ENCODE measurements at regions not wholly inside any gene's neighbourhood (a gene's known extent, or its start where the extent isn't known, plus 50 kb on each side); places are given as distances from the start of the nearest gene placed in this dataset.
"Not testable (repeated sequence)": the region's sequence is repeated elsewhere in the genome, so short reads cannot be mapped to it uniquely, and the experiment has no call there.

GRCh38 chr15:53126144-53126543, 336.0 kb upstream of the ONECUT1 start:
- DNase-seq (ENCODE audit: low read depth): no peak

- DNase-seq (ENCODE audit: low read depth): no peak
Observed at GRCh38 chr15:53122818-53123217, 332.7 kb upstream of the ONECUT1 start.

DNA sequence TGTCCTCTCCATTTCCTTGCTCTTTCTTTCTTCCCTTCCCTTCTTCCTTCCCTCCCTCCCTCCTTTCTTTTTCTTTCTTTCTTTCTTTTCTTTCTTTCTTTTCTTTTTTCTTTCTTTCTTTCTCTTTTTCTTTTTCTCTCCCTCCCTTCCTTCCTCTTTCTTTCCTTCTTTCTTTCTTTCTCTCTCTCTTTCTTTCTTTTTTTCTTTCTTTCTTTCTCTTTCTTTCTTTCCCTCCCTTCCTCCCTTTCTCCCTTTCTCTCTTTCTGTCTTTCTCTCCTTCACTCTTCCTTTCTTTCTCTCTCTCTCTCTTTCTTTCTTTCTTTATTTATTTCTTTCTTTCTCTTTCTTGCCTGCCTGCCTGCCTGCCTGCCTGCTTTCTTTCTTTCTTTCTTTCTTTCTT, 326.8 kb upstream of the ONECUT1 start:
- DNase-seq (ENCODE audit: low read depth): not testable (repeated sequence)

GRCh38 chr15:53116169-53116568, 326.0 kb upstream of the ONECUT1 start:
- no peak for DNase-seq (ENCODE audit: low read depth)

DNA sequence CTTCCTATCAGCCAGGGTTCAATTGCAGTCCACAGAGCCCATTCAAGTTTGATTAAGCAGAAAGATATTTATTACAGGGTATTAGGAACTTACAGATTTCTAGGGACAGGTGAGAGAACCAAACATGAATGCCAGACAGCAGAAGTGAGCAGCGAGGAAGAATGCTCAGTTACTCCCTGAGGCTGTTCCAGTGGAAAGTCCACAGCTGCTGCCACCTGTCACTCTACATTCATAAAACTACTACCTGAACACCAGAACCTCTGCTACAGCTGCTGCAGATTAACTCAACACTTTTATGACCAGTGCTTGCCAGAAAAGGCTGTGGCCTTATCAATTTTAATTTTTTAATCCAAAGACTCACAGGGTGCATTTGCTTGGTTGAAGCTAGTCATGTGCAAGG, 325.4 kb upstream of the ONECUT1 start:
- DNase-seq (ENCODE audit: low read depth): no peak

DNA sequence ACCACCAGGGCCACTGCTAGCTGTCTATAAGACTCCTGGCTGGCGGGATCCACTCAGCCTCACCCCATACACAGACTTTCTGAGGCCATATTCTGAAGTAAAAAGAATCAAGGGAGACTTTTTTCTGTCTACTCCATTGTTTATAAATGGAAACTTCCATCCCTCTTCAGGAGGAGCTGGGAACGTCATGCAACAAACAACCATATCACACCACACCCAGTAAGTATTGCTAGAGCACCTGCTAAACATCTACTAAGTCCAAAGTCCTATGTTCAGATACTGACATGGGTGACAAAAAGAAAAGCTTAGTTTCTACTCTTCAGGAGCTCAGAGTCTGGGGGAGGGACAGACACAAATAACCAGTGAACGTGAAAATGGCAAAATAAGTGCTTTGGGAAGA, 324.8 kb upstream of the ONECUT1 start:
- no peak for DNase-seq (ENCODE audit: low read depth)

DNA sequence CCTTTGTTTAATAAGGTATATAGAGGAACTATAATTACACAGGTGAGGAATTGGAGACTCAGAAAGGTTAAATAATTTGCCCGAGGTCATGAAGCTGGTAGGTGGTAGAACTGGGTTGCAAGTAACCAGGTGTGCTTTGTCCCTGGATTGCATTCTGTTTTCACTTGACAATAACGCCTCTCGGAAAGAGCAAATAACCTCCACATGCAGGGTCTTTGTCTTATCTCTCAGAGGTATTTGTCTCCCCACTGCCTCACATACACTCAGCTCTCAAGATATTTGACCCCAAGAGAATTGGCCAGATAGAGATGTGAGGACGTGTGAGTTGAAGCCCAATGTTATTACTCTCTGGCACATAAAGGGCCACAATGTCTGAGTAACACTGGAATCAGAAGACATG, 320.9 kb upstream of the ONECUT1 start:
- DNase-seq (ENCODE audit: low read depth): no peak

GRCh38 chr15:53108319-53108718, 318.2 kb upstream of the ONECUT1 start:
- no peak for DNase-seq (ENCODE audit: low read depth)

DNA sequence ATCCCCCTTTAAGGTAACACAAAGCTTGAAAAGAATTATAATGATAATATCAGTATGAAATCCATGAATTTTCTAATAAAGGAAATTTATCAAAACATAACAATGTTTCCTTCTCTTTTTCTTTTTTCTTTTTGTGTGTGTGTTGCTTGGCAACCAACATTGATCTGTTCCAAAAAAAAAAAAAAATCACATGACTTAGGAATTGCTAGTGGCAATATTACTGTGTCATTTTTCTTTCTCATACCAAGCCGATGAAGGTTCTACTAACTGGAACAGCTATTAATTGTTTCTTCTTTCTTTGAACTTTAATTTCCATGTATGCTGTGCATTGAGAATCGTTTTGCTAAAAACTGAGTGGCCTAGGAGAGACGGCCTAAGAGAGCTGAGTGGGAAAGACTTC, 317.7 kb upstream of the ONECUT1 start:
- DNase-seq (ENCODE audit: low read depth): no peak

- no peak for DNase-seq (ENCODE audit: low read depth)
Observed at GRCh38 chr15:53106505-53107286, 316.6 kb upstream of the ONECUT1 start.

GRCh38 chr15:53102483-53102882, 312.3 kb upstream of the ONECUT1 start:
- no peak for DNase-seq (ENCODE audit: low read depth)

GRCh38 chr15:53080484-53080883, 290.3 kb upstream of the ONECUT1 start:
- DNase-seq (ENCODE audit: low read depth): no peak

DNA sequence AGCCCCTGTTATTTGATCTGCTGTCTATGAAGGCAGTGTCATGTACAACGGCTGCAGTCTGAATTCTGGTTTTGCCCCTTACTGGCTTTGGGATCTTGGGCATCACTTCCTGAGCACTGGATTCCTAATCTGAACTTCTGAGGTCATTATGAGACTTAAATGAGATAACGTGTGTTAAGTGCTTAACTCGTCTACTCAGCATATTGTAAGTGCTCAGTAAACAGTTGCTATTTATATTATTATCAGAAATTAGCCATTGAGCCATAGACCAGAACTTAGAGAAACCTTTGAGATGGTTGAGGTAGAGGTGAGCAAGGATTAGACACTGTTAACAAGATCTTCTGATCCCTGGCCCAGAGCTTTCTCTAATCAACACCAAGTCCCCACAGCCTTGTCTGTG, 284.1 kb upstream of the ONECUT1 start:
- no peak for DNase-seq (ENCODE audit: low read depth)

DNA sequence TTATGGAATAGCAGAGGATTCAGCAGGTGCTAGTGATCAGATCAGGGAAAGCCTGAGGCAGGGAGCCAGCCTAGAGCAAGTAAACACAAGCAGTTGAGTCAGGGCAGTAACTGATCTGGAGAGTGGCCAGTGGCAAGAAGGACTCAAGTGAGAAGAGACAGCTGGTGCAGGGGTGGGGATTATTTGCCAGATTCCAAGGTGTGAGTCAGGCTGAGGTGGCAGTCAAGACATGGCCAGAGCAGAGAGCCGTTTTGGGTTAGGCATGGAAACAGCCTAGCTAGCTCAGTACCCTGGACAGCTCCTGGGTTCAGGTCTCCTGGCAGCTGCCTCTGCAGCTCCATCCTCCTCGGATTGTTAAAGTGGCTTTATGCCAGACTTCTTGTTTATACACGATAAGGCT, 281.9 kb upstream of the ONECUT1 start:
- peak; percentile 1 for DNase-seq (ENCODE audit: low read depth)

- DNase-seq (ENCODE audit: low read depth): no peak
Observed at GRCh38 chr15:53068636-53069035, 278.5 kb upstream of the ONECUT1 start.

- no peak for DNase-seq (ENCODE audit: low read depth)
Observed at GRCh38 chr15:53059273-53060043, 269.3 kb upstream of the ONECUT1 start.

GRCh38 chr15:53046153-53046790, 256.1 kb upstream of the ONECUT1 start:
- no peak for DNase-seq (ENCODE audit: low read depth)

- DNase-seq (ENCODE audit: low read depth): no peak
Observed at GRCh38 chr15:53038655-53038941, 248.5 kb upstream of the ONECUT1 start.

DNA sequence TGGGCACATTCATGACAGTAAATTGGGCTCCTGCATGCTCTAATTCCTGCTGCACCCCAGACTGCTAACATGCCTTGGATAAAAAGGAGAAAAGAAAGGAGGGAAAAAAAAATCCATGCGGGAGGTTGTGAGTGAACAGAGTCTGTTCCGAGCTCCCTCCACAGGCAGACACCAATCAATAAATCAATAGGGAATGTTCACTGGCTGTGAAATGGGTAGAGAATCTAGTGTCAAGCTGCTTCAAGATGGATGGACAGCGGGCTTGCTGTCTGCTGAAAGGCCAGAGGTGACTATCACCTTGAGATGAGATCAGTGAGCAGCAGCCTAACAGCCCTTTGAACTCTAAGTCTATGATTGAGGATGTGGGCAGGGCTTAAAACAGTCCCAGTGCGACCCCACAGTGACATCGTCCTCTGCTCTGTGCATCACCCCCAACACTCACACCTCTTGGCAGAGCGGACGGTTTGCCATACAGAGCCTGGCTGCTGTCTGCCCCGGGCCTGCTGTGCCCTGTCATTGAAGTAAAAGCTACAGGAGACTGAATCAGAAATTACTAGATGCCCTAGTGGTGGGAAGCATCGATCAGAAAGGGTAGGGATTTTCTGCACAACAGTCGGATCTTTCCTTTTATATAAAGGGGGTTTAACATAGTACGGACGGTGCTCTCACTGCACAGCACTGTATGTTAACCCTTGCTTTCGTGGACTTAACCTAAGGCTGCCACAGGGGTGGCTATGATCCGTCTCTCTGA, 247.9 kb upstream of the ONECUT1 start:
- no peak for DNase-seq (ENCODE audit: low read depth)

GRCh38 chr15:53036641-53037040, 246.5 kb upstream of the ONECUT1 start:
- no peak for DNase-seq (ENCODE audit: low read depth)

DNA sequence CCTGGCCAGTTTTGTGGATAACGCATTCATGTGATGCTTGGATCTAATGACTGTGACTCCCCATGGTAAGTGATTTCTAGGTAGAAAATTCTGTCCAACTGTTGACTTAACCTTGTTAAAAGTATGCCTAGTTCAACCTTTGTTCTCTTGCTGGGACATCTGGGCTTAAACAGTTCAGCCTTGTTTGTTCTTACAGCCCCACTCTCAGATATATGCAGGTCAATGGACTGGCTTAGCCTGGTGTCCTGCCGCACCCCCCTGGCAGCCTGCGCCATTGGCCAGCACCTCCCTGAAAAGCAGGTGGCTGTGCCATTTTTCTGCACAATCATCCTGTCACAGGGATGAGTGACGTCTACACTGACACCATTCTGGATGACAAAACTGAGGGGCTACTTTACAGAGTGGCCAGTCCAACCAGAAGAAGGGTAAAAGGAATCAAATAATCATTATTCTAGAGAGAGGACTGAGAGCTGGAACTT, 244.7 kb upstream of the ONECUT1 start:
- no peak for DNase-seq (ENCODE audit: low read depth)

- DNase-seq (ENCODE audit: low read depth): no peak
Observed at GRCh38 chr15:53033709-53034108, 243.6 kb upstream of the ONECUT1 start.

Measured in activated T-cell treated with anti-CD3 and anti-CD28 coated beads for 48 hours (primary cell).